ENCODE measurements at regions not wholly inside any gene's neighbourhood (a gene's known extent, or its start where the extent isn't known, plus 50 kb on each side); places are given as distances from the start of the nearest gene placed in this dataset.

DNA sequence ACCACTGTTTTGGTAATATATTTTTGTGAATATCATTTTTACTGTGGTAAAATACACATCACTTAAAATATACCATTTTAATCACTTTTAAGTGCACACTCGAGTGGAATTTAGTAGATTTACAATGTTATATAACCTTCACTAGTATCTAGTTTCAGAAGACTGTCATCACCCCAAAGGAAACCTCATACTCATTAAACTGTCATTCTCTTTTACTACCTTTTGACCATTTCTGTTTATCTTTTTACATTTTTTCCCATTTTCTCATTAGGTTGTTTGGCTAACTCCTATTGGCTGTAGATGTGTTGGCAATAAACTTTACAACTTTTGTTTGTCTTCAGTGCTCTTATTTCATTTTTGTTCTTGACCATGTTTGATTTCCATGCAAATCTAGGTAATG is 1168.3 kb upstream of the PCDH7 start:
- no peak for TF ChIP-seq CTCF (IDR thresholded peaks at IDR 0.05; ENCODE audit: control extremely low read depth, extremely low read depth, low read depth, missing control alignments)
- ChIA-PET CTCF (no interaction called here), POLR2A (no interaction called here)
- no peak for DNase-seq (ENCODE audit: extremely low spot score)

GRCh38 chr4:29553846-29554245 is 1166.3 kb upstream of the PCDH7 start:
- POLR2A ChIA-PET: no interaction called here

DNA sequence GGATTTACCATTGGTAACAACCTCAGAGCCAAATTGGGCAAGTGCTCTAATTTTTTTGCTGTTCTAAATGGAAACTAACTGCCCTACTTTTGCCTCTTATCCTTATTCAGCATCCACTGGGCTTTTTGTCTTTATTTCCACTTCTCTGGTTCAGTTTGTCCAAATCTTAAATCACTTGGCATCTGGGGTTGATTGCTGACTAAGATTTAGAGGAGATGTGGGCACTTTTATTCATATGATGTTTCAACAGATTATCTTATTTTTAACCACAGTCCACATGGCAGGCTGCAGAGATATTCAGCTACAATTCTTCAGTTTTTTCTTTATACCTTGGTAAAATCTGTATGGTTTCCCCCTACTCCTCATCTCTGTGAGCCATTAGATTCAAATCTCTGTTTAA is 1161.4 kb upstream of the PCDH7 start:
- POLR2A ChIA-PET: no interaction called here
- CTCF ChIA-PET: no interaction called here
- no peak for DNase-seq (ENCODE audit: extremely low spot score)
- TF ChIP-seq CTCF (IDR thresholded peaks at IDR 0.05; ENCODE audit: control extremely low read depth, extremely low read depth, low read depth, missing control alignments): no peak

More at GRCh38 chr4:29553846-29554245, 1166.3 kb upstream of the PCDH7 start:
- TF ChIP-seq CTCF (IDR thresholded peaks at IDR 0.05; ENCODE audit: control extremely low read depth, extremely low read depth, low read depth, missing control alignments): no peak
- CTCF ChIA-PET: no interaction called here
- no peak for DNase-seq (ENCODE audit: extremely low spot score)

DNA sequence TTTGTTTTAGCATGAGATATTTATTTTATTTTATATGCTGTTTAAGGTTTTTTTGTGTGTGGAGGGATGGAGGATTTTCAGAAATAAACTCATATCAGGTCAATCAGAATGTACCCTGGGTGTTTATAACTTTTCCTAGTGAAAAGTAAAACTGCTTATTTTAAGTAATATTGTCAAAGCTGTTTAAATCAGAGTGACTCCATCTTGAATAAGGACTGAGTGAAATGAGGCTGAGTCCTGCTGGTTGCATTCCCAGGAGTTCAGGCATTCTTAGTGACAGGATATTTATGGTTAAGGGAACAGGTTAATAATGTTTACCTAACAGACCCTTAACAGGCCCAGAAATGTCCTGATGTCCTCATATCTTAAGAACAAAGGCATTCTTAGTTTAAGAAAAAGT is 1160.9 kb upstream of the PCDH7 start:
- no peak for TF ChIP-seq CTCF (IDR thresholded peaks at IDR 0.05; ENCODE audit: control extremely low read depth, extremely low read depth, low read depth, missing control alignments)
- ChIA-PET CTCF (no interaction called here), POLR2A (no interaction called here)
- no peak for DNase-seq (ENCODE audit: extremely low spot score)

DNA sequence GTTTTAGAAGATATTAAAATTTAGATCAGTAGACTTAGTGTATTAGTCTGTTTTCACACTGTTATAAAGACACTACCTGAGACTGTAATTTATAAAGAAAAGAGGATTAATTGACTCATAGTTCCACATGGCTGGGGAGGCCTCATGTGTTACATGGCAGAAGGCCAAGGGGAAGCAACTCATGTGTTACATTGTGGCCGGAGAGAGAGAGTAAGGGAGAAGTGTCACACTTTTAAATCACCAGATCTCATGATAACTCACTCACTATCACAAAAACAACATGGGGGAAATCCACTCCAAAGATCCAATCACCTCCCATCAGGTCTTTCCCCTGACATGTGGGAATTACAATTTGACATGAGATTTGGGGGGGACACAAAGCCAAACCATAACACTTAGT is 1159.7 kb upstream of the PCDH7 start:
- no peak for DNase-seq (ENCODE audit: extremely low spot score)
- CTCF ChIA-PET: no interaction called here
- TF ChIP-seq CTCF (IDR thresholded peaks at IDR 0.05; ENCODE audit: control extremely low read depth, extremely low read depth, low read depth, missing control alignments): no peak
- POLR2A ChIA-PET: no interaction called here

DNA sequence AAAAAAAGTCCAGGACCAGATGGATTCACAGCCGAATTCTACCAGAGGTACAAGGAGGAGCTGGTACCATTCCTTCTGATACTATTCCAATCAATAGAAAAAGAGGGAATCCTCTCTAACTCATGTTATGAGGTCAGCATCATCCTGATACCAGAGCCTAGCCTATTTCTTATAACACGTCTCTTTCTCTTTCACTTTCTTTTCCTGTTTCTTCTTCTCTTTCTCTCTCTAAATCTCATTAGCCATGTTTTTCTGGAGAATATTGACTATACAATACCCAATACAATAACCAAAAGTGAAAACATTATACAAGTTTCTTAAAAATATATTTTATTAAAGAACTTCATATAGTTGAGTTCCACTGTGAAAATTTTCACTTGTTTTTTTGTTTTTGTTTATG is 1154.9 kb upstream of the PCDH7 start:
- POLR2A ChIA-PET: no interaction called here
- DNase-seq (ENCODE audit: extremely low spot score): no peak
- TF ChIP-seq CTCF (IDR thresholded peaks at IDR 0.05; ENCODE audit: control extremely low read depth, extremely low read depth, low read depth, missing control alignments): no peak
- CTCF ChIA-PET: no interaction called here

DNA sequence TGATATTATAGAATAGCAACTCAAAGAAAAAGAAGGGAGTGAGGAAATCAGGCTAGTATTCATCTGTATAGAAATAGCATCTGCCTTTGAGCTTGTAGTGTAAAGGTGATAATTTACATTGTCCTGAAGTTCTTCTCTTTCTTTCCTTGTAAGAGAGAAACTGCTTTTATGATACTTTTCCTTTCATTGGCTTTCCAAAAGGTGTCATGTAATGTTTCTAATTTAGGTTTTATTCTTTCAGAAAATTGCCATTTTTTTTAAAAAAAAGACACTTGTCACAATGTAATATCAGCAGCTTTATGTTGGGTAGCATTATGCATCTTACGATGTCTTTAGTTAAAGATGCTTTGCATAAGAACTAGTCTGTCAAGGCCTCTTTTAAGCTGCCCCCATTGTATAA is 1153.8 kb upstream of the PCDH7 start:
- ChIA-PET POLR2A (no interaction called here), CTCF (no interaction called here)
- DNase-seq (ENCODE audit: extremely low spot score): no peak
- TF ChIP-seq CTCF (IDR thresholded peaks at IDR 0.05; ENCODE audit: control extremely low read depth, extremely low read depth, low read depth, missing control alignments): no peak

All from GM10248 (cell line).